SK-N-SH treated with all-trans-retinoic acid at 6 μM for 48 hours (cell line): ENCODE measurements at regions not wholly inside any gene's neighbourhood (a gene's known extent, or its start where the extent isn't known, plus 50 kb on each side); places are given as distances from the start of the nearest gene placed in this dataset.

ENCODE experiments used
- ARNTL ChIP-seq: fragments of 450-650 bp; formaldehyde crosslinking; IDR thresholded peaks from 2 replicates; pipeline ENCODE4 v1.5.0; 2020; ENCODE audit warnings: low read depth, mild to moderate bottlenecking, moderate library complexity, borderline replicate concordance
- TCF4 ChIP-seq: fragments of 250-450 bp; sonication (Bioruptor Pico); IDR thresholded peaks from 2 replicates; pipeline ENCODE4 v1.8.0; 2021; ENCODE audit warnings: mild to moderate bottlenecking, moderate library complexity, borderline replicate concordance
- TSHZ2 ChIP-seq: fragments of 250-450 bp; sonication (Bioruptor Pico); IDR thresholded peaks from 2 replicates; pipeline ENCODE4 v1.5.0; 2020; ENCODE audit warnings: mild to moderate bottlenecking, moderate library complexity
- ZFP3 ChIP-seq: fragments of 250-450 bp; sonication (Bioruptor Pico); IDR thresholded peaks from 2 replicates; pipeline ENCODE4 v1.5.0; 2020; ENCODE audit warnings: mild to moderate bottlenecking, moderate library complexity

- no peak for TF ChIP-seq TCF4
- no peak for TF ChIP-seq ARNTL
- no peak for TF ChIP-seq ZFP3 (CRISPR knock-in tag)
- no peak for TF ChIP-seq TSHZ2 (CRISPR knock-in tag)
Observed at GRCh38 chr4:52296341-52296740, 245.2 kb downstream of the SPATA18 start.
